IMR-90 (cell line): ENCODE measurements at regions not wholly inside any gene's neighbourhood (a gene's known extent, or its start where the extent isn't known, plus 50 kb on each side); places are given as distances from the start of the nearest gene placed in this dataset.

Experiments
- ATAC-seq: fragments of 200-7000 bp; cut with Tn5 transposase; 2 replicates; pipeline ENCODE4 v1.9.1; 2020; ENCODE audit warnings: low read depth, mild to moderate bottlenecking, moderate library complexity
- BruUV-seq: library from RNA; stranded (reverse); fragments of 400-500 nt; replicated peaks from 2 replicates; lab custom pipeline; 2021; lab: Mats Ljungman, UMichigan
- CTCF ChIA-PET: fragments of 300-600 bp; formaldehyde crosslinking; extraction: SDS; loops from one replicate; lab custom pipeline; 2021; ENCODE audit warnings: antibody characterized with exemption; lab: Yijun Ruan, JAX
- POLR2A ChIA-PET: fragments of 300-600 bp; sonication (Branson Sonifier 250); formaldehyde crosslinking; loops from one replicate; lab custom pipeline; 2022; ENCODE audit warnings: antibody characterized with exemption; ENCODE audit not compliant: unreplicated experiment; lab: Charles Lee
- DNase-seq: peaks from one replicate; pipeline ENCODE4 v3.0.0; 2013
- H2AFZ ChIP-seq: replicated peaks from 2 replicates; pipeline ENCODE3; 2013; ENCODE audit warnings: low read length, mild to moderate bottlenecking; ENCODE audit not compliant: poor library complexity
- H2AK5ac ChIP-seq: 2 replicates; pipeline ENCODE4 v1.6.1; 2013; ENCODE audit warnings: low read depth, low read length, inconsistent platforms
- H2AK9ac ChIP-seq: replicated peaks from 2 replicates; pipeline ENCODE3; 2013; ENCODE audit warnings: mild to moderate bottlenecking, low read depth, low read length, moderate library complexity; ENCODE audit not compliant: poor library complexity
- H2BK120ac ChIP-seq: 2 replicates; pipeline ENCODE4 v1.6.1; 2013; ENCODE audit warnings: low read depth, low read length, inconsistent platforms
- H2BK15ac ChIP-seq: 3 replicates; pipeline ENCODE4 v1.6.1; 2013; ENCODE audit warnings: low read depth, low read length, inconsistent platforms
- H2BK20ac ChIP-seq: 2 replicates; pipeline ENCODE4 v1.6.1; 2013; ENCODE audit warnings: low read depth, mild to moderate bottlenecking, inconsistent platforms, low read length, moderate library complexity
- H2BK5ac ChIP-seq: 2 replicates; pipeline ENCODE4 v1.6.1; 2013; ENCODE audit warnings: mild to moderate bottlenecking, low read depth, low read length, inconsistent platforms; ENCODE audit not compliant: poor library complexity, severe bottlenecking
- H3K14ac ChIP-seq: replicated peaks from 2 replicates; pipeline ENCODE4 v1.6.1; 2013; ENCODE audit warnings: low read depth, low read length, inconsistent platforms
- H3K18ac ChIP-seq: 2 replicates; pipeline ENCODE4 v1.6.1; 2013; ENCODE audit warnings: low read depth, low read length, control low read depth
- H3K23ac ChIP-seq: 2 replicates; pipeline ENCODE4 v1.6.1; 2013; ENCODE audit warnings: low read depth, low read length, inconsistent platforms
- H3K27ac ChIP-seq: 2 replicates; pipeline ENCODE4 v1.5.1; 2013; ENCODE audit warnings: mild to moderate bottlenecking, control low read depth, low read length; ENCODE audit not compliant: insufficient read depth
- H3K27me3 ChIP-seq: 2 replicates; pipeline ENCODE4 v1.6.1; 2013; ENCODE audit warnings: low read length; ENCODE audit not compliant: control insufficient read depth, insufficient read depth
- H3K36me3 ChIP-seq: 2 replicates; pipeline ENCODE4 v1.6.1; 2013; ENCODE audit warnings: low read length, mixed read lengths; ENCODE audit not compliant: control insufficient read depth, insufficient read depth
- H3K4ac ChIP-seq: 2 replicates; pipeline ENCODE4 v1.6.1; 2013; ENCODE audit warnings: low read depth, low read length, inconsistent platforms
- H3K4me1 ChIP-seq: 2 replicates; pipeline ENCODE4 v1.6.1; 2013; ENCODE audit warnings: low read length, mixed read lengths; ENCODE audit not compliant: control insufficient read depth, insufficient read depth
- H3K4me2 ChIP-seq: 2 replicates; pipeline ENCODE4 v1.6.1; 2013; ENCODE audit warnings: low read depth, mild to moderate bottlenecking, control low read depth, low read length, moderate library complexity
- H3K4me3 ChIP-seq: 2 replicates; pipeline ENCODE4 v1.5.1; 2013; ENCODE audit warnings: low read depth, mild to moderate bottlenecking, control low read depth, low read length, moderate library complexity; ENCODE audit not compliant: insufficient read depth
- H3K56ac ChIP-seq: 2 replicates; pipeline ENCODE4 v1.6.1; 2013; ENCODE audit warnings: low read length, inconsistent platforms; ENCODE audit not compliant: insufficient read depth; ENCODE audit errors: extremely low read depth
- H3K79me1 ChIP-seq, 2 experiments: 2 replicates each; pipeline ENCODE4 v1.6.1; 2013; ENCODE audit warnings: low read length in 2 of 2, inconsistent platforms in 1 of 2, low read depth in 1 of 2
- H3K9ac ChIP-seq: 2 replicates; pipeline ENCODE4 v1.6.1; 2013; ENCODE audit warnings: low read depth, low read length, control low read depth
- H3K9me1 ChIP-seq: 2 replicates; pipeline ENCODE4 v1.6.1; 2013; ENCODE audit warnings: low read length, inconsistent platforms; ENCODE audit not compliant: insufficient read depth
- H3K9me3 ChIP-seq: 2 replicates; pipeline ENCODE4 v1.6.1; 2013; ENCODE audit warnings: low read length; ENCODE audit not compliant: control insufficient read depth, insufficient read depth
- H4K20me1 ChIP-seq: 2 replicates; pipeline ENCODE4 v1.6.1; 2013; ENCODE audit warnings: low read length, inconsistent platforms; ENCODE audit not compliant: insufficient read depth
- H4K5ac ChIP-seq: 2 replicates; pipeline ENCODE4 v1.6.1; 2013; ENCODE audit warnings: mild to moderate bottlenecking, low read depth, low read length, control low read depth
- H4K8ac ChIP-seq, 2 experiments: 2 replicates each; pipeline ENCODE4 v1.6.1; 2013; ENCODE audit warnings: low read depth in 2 of 2, low read length in 2 of 2, control low read depth in 1 of 2, inconsistent platforms in 1 of 2
- H4K91ac ChIP-seq: 2 replicates; pipeline ENCODE4 v1.6.1; 2013; ENCODE audit warnings: low read depth, low read length, inconsistent platforms; ENCODE audit not compliant: insufficient read depth
- BHLHE40 ChIP-seq: fragments of 150-350 bp; IDR thresholded peaks from 2 replicates; pipeline ENCODE4 v1.6.1; 2016; ENCODE audit warnings: mild to moderate bottlenecking, low read depth, low read length
- CEBPB ChIP-seq: IDR thresholded peaks from 2 replicates; pipeline ENCODE4 v1.6.1; 2012; ENCODE audit warnings: low read depth, low read length, improper control_type of control experiment
- CHD1 ChIP-seq: IDR thresholded peaks from 2 replicates; pipeline ENCODE4 v1.6.1; 2012; ENCODE audit warnings: low read depth, low read length, improper control_type of control experiment
- MAFK ChIP-seq: IDR thresholded peaks from 2 replicates; pipeline ENCODE4 v1.6.1; 2012; ENCODE audit warnings: low read depth, low read length, improper control_type of control experiment
- MAZ ChIP-seq: IDR thresholded peaks from 2 replicates; pipeline ENCODE4 v1.6.1; 2012; ENCODE audit warnings: low read depth, mild to moderate bottlenecking, low read length, improper control_type of control experiment, moderate library complexity, borderline replicate concordance
- MXI1 ChIP-seq: IDR thresholded peaks from 2 replicates; pipeline ENCODE4 v1.6.1; 2012; ENCODE audit warnings: low read depth, mild to moderate bottlenecking, low read length, moderate library complexity, borderline replicate concordance
- RCOR1 ChIP-seq: IDR thresholded peaks from 2 replicates; pipeline ENCODE4 v1.6.1; 2012; ENCODE audit warnings: mild to moderate bottlenecking, low read length, improper control_type of control experiment; ENCODE audit not compliant: insufficient replicate concordance
- RFX5 ChIP-seq: IDR thresholded peaks from 2 replicates; pipeline ENCODE4 v1.8.0; 2012; ENCODE audit warnings: low read depth, mild to moderate bottlenecking, low read length, moderate library complexity
- WGBS, 2 experiments: methylation state at CpG; one replicate each; pipeline versions ENCODE4 v1.1.5 to v1.1.7; 2013; ENCODE audit warnings: missing lambda C conversion rate in 2 of 2; ENCODE audit not compliant: insufficient read length in 1 of 2; ENCODE audit errors: extremely low coverage in 2 of 2; 5-methylcytosine and 5-hydroxymethylcytosine counted together
- dilution Hi-C: fragments of 300-500 bp; cut with HindIII; formaldehyde crosslinking; loops from one replicate; pipeline ENCODE4 v1.14.3; 2018; ENCODE audit warnings: low sequenced_read_pairs; ENCODE audit not compliant: unreplicated experiment
- in situ Hi-C: fragments of 300-500 bp; cut with MboI; formaldehyde crosslinking; loops from 3 replicates; pipeline ENCODE4 v1.14.3; 2019; ENCODE audit warnings: low sequenced_read_pairs, inconsistent platforms, mixed read lengths
- intact Hi-C: fragments of 100-400 bp; cut with micrococcal nuclease; formaldehyde crosslinking; loops from 2 replicates; pipeline ENCODE4 v1.10.0; 2022
- TF ChIP-seq, protein P1 (sequence below): fragments of 150-350 bp; IDR thresholded peaks from 2 replicates; pipeline ENCODE4 v1.6.1; 2016; ENCODE audit warnings: low read depth, mild to moderate bottlenecking, low read length, moderate library complexity, borderline replicate concordance
- TF ChIP-seq, protein P2 (sequence below): conservative IDR thresholded peaks from 2 replicates; pipeline ENCODE4 v1.5.1; 2012; ENCODE audit warnings: mild to moderate bottlenecking, low read depth, low read length, improper control_type of control experiment

DNA sequence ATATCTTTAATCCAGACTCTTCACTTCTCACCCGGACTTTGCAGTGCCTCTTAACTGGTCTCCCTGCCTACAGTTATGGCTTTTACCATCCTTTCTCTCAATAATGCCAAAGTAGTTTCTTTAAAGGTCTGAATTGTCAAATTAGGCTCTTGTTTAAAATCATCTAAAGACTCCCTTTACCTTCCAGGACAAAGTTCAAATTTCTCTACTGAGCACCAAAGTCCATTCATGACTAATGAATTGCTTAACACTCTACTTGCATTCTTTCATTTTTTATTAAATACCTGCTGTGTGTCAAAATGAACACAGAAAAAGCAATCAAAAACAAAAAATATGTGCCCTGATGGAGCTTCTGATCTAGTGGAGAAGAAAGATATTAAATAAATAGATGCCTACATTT, 472.4 kb upstream of the UBE2E2 start:
- Histone ChIP-seq H3K36me3 (no peaks in the 10 kb centered on the region), H3K27me3 (no peaks in the 10 kb centered on the region), H2AFZ (no peak overlapping the region), H3K4me2 (no peak overlapping the region), H3K9ac (no peak overlapping the region), H3K9me3 (peaks cover 9% of the 10 kb centered on the region; the same call in 1 of the 2 replicates), H4K8ac (no peak overlapping the region), H3K4ac (no peak overlapping the region), H2AK5ac (no peak overlapping the region), H2BK15ac (no peak overlapping the region), H3K56ac (no peak overlapping the region), H3K4me1 (no peaks in the 10 kb centered on the region), H3K9me1 (no peaks in the 10 kb centered on the region), H2BK20ac (no peak overlapping the region), H4K20me1 (no peaks in the 10 kb centered on the region), H4K91ac (no peak overlapping the region), H3K14ac (no peak overlapping the region), H3K27ac (no peak overlapping the region), H2BK120ac (no peak overlapping the region), H4K5ac (no peak overlapping the region), H2AK9ac (no peak overlapping the region), H3K4me3 (no peak overlapping the region), H2BK5ac (no peak overlapping the region), H3K18ac (no peak overlapping the region), H3K79me1 (no peaks in the 10 kb centered on the region), H3K23ac (no peak overlapping the region)
- intact Hi-C loops = no loop called here
- WGBS, 2 experiments = no CpG with 5 or more reads among the region's 1 CpG
- BruUV-seq = no TSS peak
- no peak for TF ChIP-seq RCOR1
- TF ChIP-seq CEBPB = no peak
- TF ChIP-seq MAZ = no peak
- TF ChIP-seq CHD1 = no peak
- TF ChIP-seq, protein P1, sequence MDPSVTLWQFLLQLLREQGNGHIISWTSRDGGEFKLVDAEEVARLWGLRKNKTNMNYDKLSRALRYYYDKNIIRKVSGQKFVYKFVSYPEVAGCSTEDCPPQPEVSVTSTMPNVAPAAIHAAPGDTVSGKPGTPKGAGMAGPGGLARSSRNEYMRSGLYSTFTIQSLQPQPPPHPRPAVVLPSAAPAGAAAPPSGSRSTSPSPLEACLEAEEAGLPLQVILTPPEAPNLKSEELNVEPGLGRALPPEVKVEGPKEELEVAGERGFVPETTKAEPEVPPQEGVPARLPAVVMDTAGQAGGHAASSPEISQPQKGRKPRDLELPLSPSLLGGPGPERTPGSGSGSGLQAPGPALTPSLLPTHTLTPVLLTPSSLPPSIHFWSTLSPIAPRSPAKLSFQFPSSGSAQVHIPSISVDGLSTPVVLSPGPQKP = no peak
- TF ChIP-seq MXI1 = no peak
- TF ChIP-seq BHLHE40 = no peak
- no peak for TF ChIP-seq MAFK
- TF ChIP-seq, protein P2, sequence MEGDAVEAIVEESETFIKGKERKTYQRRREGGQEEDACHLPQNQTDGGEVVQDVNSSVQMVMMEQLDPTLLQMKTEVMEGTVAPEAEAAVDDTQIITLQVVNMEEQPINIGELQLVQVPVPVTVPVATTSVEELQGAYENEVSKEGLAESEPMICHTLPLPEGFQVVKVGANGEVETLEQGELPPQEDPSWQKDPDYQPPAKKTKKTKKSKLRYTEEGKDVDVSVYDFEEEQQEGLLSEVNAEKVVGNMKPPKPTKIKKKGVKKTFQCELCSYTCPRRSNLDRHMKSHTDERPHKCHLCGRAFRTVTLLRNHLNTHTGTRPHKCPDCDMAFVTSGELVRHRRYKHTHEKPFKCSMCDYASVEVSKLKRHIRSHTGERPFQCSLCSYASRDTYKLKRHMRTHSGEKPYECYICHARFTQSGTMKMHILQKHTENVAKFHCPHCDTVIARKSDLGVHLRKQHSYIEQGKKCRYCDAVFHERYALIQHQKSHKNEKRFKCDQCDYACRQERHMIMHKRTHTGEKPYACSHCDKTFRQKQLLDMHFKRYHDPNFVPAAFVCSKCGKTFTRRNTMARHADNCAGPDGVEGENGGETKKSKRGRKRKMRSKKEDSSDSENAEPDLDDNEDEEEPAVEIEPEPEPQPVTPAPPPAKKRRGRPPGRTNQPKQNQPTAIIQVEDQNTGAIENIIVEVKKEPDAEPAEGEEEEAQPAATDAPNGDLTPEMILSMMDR = no peak
- no peak for TF ChIP-seq RFX5
- DNase-seq = no peak
- ChIA-PET POLR2A (no interaction called here), CTCF (no interaction called here)
- dilution Hi-C loops = no loop called here
- no peak for ATAC-seq
- in situ Hi-C loops = no loop called here
